CD4-positive, alpha-beta T cell treated with Interleukin-15 for 1 hour (primary cell): ENCODE measurements at regions not wholly inside any gene's neighbourhood (a gene's known extent, or its start where the extent isn't known, plus 50 kb on each side); places are given as distances from the start of the nearest gene placed in this dataset.

ENCODE experiments used
- DNase-seq: peaks from one replicate; pipeline ENCODE4 v3.0.0-alpha.2; 2020

- DNase-seq, result no peak
Observed at GRCh38 chr5:167243463-167243862, 1048.0 kb upstream of the WWC1 start.

GRCh38 chr5:167244583-167244982, 1046.9 kb upstream of the WWC1 start:
- DNase-seq, result no peak

DNA sequence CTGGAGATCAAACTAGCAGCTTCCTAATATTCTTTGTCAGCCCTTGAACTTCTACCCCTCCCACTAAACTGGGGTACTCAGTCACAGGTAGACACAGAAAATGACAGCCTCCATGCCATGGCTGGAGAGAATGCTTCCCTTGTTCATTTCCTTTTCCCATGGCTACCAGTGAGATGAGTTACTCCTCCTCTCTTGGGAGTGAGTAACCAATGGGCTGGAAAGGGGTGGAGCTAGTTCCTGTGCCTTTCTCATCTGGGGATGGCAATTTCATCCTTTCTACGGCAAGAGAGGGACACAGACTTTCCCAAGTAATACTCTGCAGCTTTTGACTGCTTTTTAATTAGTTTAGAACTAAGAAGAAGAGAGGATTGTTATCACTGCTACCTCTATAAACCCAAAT, 1045.6 kb upstream of the WWC1 start:
- no peak for DNase-seq

GRCh38 chr5:167247816-167248215, 1043.6 kb upstream of the WWC1 start:
- DNase-seq, result no peak

- DNase-seq, result no peak
Observed at GRCh38 chr5:167248257-167248656, 1043.2 kb upstream of the WWC1 start.

- DNase-seq, result no peak
Observed at GRCh38 chr5:167250996-167251395, 1040.4 kb upstream of the WWC1 start.

- DNase-seq, result no peak
Observed at GRCh38 chr5:167254132-167254531, 1037.3 kb upstream of the WWC1 start.

DNA sequence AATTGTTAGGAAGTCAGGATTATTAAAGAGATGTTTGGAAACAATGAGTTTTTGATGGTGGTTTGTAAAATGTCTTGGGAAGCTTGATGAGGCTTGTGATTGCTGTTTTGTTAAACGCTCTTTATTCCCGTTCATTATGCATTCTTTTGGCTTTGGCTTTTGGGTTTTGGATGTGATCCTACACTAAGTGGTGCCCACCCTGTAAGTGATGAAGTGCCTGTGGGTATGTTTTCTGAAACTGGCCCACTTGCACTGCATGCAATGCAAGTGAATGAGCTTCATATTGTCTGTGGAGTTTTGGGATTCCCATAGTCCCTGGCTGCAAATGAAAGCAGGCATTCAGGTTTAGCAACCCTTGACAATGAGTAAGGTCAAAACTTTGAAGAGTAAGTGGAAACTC, 1035.5 kb upstream of the WWC1 start:
- no peak for DNase-seq

DNA sequence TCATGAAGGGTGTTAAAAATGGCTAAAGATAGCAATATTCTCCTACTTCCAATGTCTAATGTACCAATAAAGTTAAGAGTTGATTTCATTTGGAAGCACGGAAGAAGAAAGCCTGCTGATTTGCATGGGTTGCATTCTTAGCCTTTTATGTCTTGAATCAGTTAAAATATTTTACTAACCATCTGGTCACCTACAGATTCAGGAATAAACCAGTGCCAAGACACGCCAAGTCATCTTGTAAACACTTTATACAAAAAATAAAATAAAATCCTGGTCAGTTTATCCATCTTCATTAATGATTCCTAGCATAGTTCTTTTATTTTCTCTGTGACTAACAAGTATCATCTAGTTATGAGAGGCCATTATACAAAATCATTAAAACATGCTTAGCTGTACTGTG, 1031.6 kb upstream of the WWC1 start:
- DNase-seq, result no peak

DNA sequence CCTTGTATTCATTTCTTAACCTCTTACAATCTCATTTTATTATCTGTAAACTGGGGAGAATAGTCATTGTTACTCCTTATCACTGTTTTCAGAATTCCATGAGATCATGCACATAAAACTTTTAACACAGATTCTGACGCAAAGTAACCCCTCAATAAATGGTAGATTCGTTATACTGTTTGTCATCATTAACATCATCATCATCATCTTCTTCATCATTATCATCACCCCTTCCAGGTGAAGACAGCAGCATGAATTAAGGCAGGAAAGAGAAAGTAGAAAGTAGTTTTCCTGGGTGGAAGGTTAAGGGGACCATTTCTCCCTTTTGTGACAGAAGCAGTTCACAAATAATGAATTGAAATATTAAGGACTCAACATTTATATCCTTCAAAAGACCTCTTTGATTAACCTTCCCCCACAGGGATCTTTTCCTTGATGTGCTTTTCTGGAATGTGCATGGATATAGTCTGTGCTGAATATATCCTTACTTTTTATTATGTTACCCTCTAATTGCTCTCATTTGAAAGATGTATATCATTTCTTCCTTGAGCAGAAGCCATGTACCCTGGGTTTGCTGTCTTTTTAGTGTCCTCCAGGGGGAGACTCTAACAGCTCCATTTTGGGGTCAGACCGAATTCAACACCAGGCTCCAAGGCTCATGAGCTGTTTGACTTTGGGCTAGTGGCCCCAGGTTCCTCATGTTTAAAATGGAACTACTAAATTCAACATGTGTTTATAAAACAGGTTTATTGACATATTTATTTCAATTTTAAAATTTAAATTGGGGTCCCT, 1029.9 kb upstream of the WWC1 start:
- DNase-seq, result no peak

DNA sequence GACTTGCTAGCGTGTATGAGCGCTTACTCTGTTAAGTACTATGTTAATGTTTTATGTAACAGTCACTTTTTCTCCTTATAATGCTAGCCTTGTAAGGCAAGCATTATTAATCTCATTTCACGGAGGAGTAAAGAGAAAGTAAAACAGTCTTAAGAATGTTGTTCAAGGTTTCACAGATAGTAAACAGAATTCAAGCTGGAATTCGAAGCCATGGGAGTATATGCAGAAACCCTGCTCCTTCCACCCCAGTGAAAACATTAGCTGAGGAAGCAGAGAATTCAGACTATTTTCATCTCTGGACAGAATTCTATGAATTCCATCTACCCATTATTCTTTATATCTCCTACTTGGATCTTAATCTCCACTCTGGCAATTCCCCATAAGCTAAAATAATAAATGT, 1028.3 kb upstream of the WWC1 start:
- no peak for DNase-seq

GRCh38 chr5:167264348-167264747, 1027.1 kb upstream of the WWC1 start:
- no peak for DNase-seq

- no peak for DNase-seq
Observed at GRCh38 chr5:167268337-167268736, 1023.1 kb upstream of the WWC1 start.

DNA sequence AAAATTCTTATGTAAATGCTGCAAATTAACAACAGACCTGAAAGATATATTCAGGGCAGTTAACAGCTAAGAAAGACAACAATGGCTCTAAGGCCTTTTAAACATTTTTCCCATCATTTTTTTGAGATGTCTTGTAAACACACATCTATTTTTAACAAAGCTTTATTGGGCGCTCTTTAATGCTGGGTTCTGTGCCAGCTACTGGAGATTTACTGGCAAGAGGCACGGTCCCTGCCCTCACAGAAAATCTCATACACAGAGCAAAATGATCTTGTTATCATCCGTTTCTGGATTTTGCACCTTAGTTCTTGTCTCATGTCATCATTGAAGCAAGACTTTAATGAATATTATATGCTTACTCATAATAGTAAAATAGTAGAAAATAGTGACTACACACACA, 1022.3 kb upstream of the WWC1 start:
- DNase-seq, result no peak

- no peak for DNase-seq
Observed at GRCh38 chr5:167271081-167271480, 1020.4 kb upstream of the WWC1 start.

DNA sequence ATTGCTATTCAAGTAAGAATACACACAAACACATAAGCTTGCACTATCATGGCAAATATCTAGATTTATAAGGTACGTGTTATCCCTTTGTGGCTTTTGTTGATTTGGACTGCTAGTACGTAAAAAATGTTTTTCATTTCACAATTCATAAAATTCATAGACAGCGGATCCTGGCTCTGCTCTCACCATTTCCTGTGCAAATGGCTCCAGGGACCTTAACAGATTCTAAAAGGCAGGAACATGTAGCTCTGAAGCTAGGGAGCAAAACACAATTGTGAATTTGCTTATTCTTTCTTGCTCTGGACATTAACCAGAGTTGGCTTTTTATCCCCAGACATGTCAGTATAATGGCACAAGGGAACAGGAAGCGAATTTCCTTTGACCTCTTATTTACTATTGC, 1019.9 kb upstream of the WWC1 start:
- DNase-seq, result no peak

- no peak for DNase-seq
Observed at GRCh38 chr5:167280111-167280510, 1011.3 kb upstream of the WWC1 start.

GRCh38 chr5:167281925-167282324, 1009.5 kb upstream of the WWC1 start:
- no peak for DNase-seq

- DNase-seq, result no peak
Observed at GRCh38 chr5:167283691-167284090, 1007.8 kb upstream of the WWC1 start.

DNA sequence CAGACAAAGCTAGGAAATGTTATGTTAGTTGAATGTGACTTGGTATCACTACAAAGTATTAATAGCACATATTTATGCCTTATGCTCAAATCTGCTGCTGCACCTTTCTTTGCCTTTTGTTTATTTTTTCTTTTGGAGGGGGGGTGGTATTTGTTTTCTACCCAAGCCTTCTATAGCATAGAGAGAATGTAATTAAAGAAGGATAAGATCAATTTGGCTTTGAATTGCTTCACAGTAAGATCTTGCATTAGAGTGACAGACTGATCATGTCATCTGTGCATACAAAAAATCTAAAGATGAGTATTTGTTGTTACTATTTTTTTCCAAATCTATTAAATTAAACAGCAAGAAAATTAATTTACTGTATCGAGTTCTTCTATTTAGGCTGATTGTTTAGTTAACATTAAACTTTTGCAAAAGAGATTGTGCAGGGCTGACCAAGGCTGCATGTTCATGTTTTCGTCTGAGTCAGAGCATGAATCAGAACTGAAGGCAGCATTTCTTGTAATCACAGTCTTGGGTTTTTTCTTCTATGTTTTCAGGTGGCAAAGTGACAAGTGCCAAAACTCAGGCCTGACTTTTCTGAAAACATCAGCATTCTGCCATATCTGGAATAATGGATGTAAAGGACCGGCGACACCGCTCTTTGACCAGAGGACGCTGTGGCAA, 1007.1 kb upstream of the WWC1 start:
- no peak for DNase-seq

DNA sequence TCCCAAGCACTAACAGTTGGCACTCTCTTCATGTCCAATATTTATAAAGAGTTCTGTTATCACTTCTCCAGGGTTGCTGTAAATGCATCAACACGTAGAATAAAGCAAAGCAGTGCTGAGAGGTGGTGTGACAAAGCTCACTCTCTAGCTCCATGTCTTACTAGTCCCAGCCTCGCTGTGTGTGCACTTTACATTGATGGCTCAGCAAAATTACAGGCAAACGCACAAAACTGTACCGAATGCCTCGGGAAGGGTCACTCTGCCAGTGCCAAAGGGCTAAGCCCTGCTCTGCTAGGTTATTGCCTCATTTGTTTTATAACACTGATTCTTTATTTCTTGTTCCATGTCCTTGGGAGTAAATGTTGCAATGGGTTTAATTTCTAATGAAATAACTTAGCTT, 1005.9 kb upstream of the WWC1 start:
- no peak for DNase-seq

DNA sequence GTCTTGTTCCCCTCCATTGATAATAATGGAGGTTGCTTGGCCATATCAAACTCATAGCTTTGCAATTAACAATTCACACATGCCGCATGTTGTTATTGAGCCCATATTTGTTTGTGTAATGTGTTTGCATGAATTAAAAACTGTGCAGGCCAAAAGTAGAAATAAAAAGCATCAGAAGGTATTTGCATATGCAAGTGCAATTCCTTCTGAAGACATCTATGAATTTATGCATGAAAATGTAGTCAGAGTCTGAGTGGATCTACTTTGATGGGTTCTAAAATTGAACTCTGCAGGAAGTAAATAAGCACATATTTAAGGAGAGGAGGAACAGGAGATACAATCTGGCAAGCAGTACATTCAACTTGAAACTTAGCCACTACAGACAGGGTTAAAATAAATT, 1004.6 kb upstream of the WWC1 start:
- no peak for DNase-seq

DNA sequence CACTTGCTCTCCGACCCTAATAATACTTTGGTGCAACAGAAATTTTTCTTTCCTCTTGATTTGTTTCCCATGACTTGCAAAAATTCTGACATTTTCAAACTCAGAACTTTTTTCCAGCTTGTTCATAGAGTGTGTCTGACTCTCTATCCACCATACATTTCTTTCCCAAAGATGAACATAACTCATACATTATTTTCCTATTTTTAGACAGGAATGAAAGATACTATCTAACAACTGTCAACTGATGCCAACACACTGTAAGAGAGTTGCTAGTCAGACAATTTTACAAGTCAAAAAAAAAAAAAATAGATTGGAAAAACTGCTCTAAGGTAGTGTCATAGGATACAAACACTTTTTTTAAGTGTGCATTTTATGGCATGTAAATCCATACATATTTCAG, 1001.0 kb upstream of the WWC1 start:
- no peak for DNase-seq

DNA sequence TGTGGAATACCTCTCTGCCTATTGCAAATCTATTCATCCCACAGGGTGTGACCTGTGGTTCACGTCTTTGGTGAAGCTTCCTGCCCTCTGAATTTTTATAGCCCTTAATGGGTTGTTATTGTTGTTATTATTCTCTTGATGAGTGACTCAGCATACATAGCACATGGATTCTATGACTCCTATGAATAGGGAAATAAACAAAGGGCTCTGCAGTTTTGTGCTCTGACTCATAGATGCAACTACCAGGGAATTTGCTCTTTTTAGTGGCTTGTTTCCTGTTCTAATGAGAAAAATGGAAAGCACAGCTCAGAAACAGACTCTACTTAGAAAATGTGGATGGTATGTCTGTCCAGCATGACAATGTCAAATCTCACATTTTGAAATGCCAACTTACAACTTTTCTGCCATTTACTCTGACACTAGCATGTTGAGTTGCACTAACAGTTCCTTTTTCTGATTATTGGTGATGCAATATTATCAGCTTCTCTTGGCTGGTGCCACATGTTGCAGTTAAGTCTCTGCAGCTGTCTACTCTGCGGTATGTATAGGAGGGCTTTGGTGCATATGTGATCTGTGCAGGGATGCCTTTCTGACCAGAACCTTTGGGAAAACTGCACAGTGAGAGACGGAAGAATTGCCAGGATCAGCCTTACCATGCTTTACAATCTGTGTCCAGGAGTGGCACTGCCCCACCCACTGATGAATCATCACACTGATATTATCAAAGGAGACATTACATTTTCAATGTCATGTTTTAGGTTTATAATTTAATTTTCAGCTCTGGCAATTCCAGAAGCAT, 996.4 kb upstream of the WWC1 start:
- no peak for DNase-seq
